C4-2B (cell line): ENCODE measurements at regions not wholly inside any gene's neighbourhood (a gene's known extent, or its start where the extent isn't known, plus 50 kb on each side); places are given as distances from the start of the nearest gene placed in this dataset.

Experiments
- CTCF ChIP-seq: fragments of 450-650 bp; conservative IDR thresholded peaks from 2 replicates; pipeline ENCODE4 v1.5.1; 2017; ENCODE audit warnings: mild to moderate bottlenecking
- ZFX ChIP-seq: fragments of 450-650 bp; IDR thresholded peaks from 2 replicates; pipeline ENCODE4 v1.6.1; 2017

GRCh38 chr4:176611951-176612350 is 180.8 kb downstream of the VEGFC start:
- no peak for TF ChIP-seq CTCF
- TF ChIP-seq ZFX: no peak
